Stimulated activated CD4-positive, alpha-beta T cell treated with anti-CD3 and anti-CD28 coated beads, Interleukin-15, amount 100 ng/mL, for 1 hour (primary cell): ENCODE measurements at regions not wholly inside any gene's neighbourhood (a gene's known extent, or its start where the extent isn't known, plus 50 kb on each side); places are given as distances from the start of the nearest gene placed in this dataset.

Experiments used
- DNase-seq, 2 donors: peaks; one replicate each; pipeline ENCODE4 v3.0.0-alpha.2; 2020; ENCODE audit warnings: low read depth in 1 of 2, low spot score in 1 of 2

DNA sequence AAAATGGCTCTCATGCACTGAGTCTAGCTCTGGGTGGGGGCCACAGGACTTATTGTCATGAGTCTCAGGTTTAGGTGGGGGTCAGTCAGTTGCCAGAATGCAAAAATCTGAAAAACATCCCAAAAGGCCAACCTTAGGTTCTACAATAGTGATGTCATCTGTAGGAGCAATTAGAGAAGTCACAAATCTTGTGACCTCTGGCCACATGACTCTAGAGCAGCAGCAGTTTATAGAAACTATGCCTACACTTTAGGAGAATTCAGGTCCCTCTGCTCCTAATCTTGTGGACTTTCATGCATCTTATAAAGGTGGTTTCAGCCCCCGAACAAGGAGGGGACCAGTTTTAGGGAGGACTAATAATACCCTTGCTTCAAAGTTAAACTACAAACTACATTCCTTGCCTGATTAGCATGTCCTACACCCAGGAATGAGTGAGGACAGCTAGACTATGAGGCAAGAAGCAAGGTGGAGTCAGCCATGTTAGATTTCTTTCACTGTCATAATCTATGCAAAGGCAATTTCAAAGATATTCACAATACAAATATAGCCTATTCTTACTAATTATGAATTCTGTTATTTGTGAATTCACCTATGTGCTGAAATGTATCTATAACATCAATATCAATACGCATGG, 123.5 kb upstream of the ADCY1 start:
- DNase-seq: no peak

DNA sequence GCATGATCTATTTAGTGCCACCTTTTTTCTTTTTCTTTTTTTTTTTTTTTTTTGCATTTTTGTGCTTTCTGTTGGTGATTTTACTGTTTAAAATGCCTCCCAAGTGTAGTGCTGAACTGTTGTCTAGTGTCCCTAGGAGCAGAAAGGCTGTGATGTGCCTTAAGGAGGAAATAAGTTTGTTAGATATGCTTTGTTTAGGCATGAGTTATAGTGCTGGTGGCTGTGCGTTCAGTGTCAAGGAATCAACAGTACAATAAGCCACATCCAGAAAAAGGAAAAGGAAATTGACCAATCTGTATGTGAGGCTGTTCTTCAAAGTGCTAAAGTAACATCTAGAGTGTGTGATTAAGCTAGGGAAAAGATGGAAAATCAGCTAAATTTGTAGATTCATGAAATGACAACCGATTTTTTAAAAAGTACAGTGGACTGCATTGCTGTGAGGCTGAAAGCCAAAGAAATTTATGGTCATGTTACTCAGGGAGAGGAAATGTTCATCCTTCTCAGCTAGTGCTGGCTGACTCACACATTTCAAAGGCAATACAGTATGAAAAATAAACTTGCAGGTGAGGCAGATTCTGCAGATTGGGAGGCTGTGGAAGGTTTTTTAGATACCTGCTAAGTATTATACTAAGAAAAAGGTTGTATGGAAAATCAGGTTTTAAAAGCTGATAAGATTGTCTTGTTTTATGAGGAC, 122.7 kb upstream of the ADCY1 start:
- no peak for DNase-seq

DNA sequence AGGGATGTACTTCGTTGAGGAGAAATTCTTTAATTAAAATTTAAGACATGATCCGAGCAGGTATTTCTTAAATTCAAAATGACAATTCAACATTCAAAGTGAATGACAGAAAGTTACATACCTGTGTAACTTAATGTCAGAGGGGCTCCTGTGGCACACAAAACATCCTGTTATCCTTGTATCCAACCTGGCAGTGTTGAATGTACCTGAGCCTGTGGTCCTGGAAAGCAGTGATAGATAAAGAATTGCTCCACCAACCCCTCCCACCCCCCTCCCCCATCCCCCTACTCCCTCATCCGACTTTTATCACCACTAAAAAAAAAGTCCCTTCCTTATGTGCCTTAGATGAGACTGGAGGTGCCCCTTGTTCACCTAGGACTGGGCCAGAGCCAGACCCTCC, 119.4 kb upstream of the ADCY1 start:
- no peak for DNase-seq

DNA sequence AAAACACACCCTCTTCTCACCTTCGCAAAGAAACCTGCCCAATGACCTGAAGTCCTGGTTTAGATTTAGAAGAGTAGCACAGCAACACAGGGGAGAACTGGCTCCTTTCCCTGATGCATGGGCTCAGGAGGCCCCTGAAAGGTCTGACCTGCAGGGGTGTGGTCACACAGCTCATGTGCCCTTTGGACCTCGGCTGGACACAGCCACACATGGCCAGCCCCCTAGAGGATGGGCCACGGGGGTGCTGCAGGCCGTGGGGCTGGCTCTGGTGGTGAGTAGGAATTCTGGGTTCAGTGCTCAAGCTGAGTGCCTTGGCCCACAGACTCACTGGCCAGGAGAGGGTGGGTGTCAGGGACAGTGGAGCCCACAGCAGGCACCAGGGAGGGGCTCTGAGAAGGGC, 118.5 kb upstream of the ADCY1 start:
- no peak for DNase-seq

DNA sequence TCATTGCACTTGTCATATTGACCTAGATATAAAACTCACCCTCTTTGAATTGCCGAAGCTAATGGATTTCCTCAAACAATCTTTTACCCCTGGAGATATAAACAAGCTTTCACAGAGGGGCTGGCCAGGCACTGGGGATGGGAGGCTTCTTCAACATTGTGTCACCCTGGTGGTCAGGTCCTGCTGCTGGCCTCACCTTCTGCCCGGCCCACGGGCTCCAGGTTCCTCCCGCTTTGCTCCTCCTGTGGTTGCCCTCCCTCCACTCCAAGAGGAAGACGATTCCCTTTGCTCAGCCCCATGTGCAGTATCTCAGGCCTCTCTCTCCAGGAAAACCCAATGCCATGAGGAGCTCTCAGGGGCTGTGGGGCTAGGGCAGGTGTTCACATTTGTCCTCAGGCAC, 118.1 kb upstream of the ADCY1 start:
- no peak for DNase-seq

DNA sequence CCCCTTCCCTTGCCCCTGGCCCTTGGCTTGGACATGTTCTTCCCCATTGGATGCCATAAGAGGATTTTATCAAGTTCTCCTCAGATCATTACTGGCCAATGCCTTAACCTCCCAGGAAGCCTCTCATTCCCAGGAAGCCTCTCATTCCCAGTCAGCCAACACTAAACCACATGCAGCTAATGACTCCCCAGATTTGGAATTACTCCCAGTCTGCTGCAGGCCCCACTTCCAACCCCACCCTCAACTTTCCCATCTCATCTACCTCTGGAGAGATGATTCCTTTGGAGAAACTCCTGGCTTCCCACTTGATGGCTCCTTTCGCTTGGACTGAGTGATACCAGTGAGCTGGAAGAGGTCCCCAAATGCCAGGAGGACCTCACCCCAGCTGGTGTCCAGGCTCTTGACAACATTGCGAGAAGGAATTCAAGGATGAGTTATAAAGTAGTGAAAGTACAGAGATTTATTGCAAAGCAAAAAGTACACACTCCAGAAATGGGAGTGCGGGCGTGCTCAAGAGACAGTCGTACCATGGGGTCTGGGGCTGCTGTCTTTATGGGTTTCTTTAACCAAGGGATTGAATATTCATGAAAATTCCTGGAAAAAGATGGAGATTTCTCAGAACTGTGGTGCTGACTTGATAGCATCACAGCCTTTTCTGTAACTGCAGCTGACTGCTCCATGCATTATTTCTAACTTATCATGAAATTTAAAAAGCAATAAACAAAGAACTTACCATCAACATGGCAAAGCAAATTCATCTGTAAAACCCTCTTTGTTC, 117.2 kb upstream of the ADCY1 start:
- no peak for DNase-seq

DNA sequence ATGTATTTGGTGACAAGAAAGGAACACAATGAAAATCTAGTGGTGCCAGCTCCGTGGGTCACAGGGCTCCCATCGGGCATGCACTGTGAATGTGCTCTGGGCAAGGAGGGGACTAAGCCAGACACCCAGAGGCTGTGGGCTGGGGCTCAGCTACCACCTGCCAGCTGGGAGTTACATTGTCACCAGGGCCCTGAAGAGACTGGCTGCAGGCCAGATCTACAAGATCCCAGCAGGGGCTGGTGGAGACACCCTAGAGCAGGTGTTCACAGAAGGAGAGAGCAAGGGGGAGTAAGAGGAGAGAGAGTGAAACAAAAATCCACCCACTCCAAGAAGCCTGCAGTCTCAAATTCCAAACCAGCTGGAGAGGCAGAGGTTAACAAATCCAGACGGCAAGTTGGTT, 116.6 kb upstream of the ADCY1 start:
- no peak for DNase-seq

DNA sequence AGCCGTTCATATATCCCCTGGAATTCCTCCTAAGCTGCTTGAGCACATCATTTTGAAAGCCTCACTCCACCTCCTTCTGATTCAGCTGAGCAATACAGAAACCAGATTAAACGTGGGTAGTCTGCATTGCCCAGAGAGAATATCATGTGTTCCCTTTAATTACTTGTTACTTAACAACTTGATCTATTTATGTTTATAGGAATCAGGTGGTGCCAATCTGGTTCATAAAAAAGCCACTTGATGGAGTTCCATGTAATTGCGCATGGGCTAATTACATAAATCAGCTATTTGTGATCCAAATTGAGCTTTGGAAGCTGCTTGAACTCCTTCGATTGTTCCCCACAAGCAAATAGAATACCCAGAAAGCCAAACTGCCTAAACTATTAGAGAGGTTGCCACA, 114.7 kb upstream of the ADCY1 start:
- no peak for DNase-seq

DNA sequence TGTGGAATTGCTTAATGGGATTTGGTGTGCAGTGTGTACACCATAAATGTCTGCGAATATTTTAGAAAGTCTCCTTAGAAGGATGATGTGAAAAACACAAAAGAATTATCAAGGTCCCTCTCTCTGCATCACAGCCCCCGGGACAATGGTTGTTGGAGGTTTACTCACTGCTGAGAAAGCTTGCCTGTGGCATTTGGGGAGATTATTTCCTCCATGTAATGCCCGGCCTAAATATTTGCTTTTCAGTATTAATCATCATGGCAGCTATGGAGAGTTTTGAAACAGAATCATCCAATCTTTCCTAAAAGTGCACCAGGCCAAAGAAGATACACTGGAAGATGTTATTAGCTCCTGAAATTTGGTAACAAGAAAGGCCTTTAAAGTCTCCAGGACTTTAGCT, 113.8 kb upstream of the ADCY1 start:
- no peak for DNase-seq

DNA sequence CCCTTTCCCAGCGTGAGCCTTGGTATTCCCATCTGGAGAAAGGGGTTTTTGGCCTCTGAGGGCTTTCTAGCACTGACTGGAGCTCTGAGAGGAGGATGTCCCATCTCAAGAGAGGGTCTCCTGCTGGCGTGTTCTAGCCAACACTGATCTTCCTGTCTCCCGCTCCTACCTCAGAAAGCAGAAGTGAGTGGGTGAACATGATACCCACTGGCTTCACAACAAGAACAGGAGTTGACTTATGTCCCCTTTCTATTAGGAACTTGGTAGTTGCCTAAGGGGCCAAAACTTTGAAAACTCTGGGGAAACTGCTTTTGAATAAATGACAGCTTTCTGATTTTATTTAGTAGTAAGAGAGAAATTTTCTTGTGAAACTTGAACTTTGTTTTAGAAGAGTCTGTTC, 113.1 kb upstream of the ADCY1 start:
- no peak for DNase-seq

DNA sequence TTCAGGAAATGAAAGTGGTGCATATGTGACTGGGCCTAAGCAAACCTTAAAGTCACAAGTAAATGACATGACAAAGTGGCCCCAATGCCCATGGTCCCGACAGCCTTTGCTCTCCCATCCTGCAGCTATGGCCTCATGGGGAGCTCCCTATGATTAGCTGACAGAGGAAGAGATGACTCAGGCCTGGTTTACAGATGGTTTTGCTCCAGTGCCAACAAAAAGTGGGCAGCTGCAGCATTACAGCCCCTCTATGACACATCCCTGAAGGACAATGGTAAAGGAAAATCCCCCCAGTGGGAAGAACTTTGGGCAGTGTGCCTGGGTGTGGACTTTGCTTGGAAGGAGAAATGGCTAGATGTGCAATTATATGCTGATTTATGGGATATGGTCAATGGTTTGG, 105.1 kb upstream of the ADCY1 start:
- DNase-seq: no peak

DNA sequence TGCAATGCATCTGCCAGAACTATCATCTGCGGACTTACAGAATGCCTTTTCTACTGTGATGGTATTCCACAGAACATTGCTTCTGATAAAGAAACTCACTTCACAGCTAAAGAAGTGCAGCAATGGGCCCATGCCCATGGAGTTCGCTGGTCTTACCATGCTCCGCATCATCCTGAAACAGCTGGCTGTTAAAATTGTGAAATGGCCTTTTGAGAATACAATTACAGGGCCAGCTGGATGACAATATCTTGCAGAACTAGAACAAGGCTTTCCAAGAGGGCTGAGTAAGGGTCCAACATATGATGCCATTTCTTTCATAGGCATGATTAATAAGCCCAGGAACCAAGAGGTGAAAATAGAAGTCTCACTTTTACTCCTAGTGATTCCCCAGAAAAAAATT, 104.1 kb upstream of the ADCY1 start:
- DNase-seq: no peak

DNA sequence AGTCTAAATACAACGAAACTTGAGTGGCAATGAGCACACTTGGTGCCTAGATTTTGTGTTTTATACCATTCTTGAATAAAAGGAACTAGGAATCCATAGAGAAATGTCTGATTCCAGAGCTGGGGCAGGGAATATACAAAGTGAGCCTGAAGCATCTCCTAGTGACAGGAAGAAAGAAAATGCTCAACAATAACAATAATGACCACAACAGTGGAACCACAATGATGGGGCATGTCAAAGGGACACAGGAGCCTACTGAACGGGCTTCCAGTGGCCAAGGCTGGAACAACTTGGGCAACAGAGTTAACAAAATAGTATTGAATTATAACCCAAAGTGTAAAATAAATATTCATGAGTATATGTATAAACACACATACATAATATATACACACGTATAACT, 94.4 kb upstream of the ADCY1 start:
- DNase-seq: no peak

DNA sequence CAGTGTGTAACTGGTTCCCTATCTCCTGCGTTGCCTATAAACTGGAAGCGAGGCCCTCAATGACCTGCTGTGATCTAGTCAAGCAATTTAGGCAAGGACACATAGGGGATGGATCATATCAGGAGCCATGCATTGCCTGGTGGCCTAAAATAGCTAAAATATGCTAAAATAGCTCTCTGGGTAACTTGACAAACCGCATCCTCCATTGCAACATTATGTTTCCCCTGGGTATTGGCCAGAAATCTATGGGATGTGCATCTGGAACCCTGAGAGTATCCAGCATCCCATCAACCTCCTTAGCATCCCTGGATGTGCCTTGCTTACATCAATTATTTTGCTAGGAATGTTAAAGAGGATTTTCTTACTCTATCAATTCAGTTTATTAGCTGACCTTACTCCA, 91.7 kb upstream of the ADCY1 start:
- no peak for DNase-seq

DNA sequence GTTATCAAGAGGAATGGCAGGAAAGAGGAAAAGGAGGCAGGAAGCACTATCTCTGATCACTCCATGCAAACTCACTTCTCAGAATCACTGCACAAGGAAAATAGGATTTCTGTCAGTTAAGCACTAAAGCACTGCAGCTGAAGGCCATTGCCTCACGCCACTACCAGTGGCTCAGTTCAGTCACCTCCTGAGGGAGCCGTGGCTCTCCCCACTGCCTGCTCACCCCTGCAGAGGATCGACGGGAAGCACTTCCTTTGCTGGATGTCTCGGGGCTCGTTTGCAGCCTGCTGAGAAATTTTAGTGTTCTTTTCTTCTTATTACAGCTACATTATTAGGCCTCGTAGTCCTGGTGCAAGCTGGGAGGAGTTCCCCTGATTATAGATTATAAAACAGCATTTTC, 90.1 kb upstream of the ADCY1 start:
- no peak for DNase-seq

DNA sequence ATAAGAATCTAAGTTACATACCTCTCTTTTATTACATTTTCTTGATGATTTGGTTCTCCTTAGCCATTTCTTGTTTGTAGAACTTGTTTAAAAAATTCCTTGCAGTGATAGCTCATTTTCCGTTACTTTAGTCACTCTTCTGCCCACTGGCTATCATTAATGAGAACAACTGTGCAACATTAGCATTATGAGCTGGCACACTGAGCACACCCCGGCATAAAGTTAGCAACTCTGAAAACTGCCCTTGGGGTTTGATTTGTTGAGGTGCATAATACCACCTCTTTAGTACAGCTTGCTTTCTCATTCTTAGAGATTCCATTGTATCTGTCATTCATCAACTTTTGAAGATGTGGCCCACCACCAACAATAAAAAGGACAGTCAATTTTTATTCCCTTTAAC, 87.6 kb upstream of the ADCY1 start:
- no peak for DNase-seq

DNA sequence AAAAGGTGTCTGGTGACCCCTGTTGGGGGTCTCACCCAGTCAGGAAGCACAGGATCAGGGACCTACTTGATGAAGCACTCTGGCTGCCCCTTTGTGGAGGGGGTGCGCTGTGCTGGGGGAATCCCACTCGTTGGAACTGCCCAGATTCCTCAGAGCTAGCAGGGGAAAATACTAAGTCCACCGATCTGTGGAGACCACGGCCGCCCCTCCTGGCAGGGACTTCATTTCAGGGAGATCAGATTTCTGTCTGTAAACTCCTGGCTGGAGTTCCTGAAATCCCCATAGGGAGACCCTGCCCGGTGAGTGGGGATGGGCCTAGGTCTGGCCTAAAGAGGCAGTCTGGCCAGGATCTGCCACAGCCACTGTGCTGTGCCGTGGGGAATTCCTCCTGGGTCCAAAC, 79.3 kb upstream of the ADCY1 start:
- DNase-seq: no peak

DNA sequence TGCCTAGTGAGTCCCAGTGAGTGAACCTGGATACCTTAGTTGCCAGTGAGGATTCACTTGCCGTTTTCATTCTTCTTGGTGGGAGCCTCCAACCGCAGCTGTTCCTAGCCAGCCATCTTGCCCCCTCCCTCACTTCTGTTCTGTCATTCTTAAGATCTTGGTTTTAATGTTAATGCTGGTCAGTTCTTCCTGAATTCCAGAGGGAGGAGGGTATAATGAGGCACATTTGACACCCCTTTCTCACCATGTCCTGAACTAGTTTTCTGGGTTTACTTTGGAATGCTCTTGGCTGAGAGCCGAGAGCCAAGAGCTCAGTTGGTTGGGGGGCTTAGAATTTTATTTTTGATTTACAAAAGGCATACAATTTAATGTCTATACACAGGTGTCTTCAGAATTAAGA, 78.5 kb upstream of the ADCY1 start:
- DNase-seq: no peak

DNA sequence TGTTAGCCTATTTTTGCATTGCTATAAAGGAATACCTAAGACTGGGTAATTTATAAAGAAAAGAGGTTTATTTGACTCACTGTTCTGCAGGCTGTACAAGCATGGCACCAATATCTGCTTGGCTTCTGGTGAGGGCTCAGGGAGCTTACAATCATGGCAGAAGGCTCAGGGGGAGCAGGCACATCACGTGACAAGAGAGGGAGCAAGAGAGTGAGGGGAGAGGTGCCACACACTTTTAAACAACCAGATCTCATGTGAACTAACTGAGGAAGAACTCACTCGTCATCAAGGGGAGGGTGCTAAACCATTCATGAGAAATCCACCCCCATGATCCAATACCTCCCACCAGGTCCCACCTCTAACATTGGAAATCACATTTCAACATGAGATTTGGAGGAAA, 73.9 kb upstream of the ADCY1 start:
- DNase-seq: no peak

DNA sequence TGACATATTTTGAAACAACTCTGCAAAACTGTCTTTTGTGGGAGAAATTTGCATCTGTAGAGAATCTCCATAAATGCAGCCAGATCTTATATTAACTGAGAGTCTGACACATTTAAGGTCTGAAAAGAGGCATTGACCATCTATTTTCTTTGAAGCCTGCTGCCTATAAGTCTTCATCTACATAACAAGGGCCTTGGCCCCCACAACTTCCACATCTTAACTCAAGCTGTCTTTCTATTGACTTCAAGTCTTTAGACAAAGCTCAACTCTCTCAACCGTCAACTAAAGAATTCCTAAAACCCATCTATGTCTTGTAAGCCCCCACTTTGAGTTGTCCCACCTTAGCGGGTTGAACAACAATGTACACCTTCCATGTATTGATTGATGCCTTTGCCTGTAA, 72.4 kb upstream of the ADCY1 start:
- no peak for DNase-seq

DNA sequence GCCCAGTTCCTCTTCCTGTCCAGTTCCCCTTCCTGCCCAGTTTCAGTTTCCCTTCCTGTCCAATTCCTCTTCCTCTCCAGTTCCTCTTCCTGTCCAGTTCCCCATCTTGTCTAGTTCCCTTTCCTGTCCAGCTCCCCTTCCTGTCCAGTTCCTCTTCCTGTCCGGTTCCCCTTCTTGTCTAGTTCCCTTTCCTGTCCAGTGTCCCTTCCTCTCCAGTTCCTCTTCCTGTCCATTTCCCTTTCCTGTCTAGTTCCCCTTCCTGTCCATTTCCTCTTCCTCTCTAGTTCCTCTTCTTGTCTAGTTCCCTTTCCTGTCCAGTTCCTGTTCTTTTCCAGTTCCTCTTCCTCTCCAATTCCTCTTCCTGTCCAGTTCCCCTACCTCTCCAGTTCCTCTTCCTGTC, 68.1 kb upstream of the ADCY1 start:
- no peak for DNase-seq

DNA sequence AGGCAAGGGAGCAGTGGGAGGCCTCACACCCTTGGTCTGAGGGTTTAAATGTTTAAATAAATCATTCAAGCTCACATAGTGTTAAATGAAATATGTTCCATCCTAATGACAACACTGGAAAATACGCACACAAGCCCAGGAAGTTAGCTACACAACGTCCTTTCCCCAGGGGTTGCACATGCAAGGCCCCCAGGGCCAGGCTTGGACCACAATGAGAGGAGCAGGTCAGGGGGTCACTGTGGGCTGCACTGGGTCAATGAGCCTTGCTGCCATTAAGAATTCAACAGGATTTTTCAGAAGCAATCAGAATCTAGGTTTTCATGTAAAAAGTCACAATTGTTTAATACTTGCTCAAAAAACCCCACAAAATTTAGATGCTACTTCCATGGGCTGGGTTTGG, 64.9 kb upstream of the ADCY1 start:
- DNase-seq: no peak
